Islet of Langerhans (tissue), 1 donor: ENCODE measurements at regions not wholly inside any gene's neighbourhood (a gene's known extent, or its start where the extent isn't known, plus 50 kb on each side); places are given as distances from the start of the nearest gene placed in this dataset.
"Not testable (repeated sequence)": the region's sequence is repeated elsewhere in the genome, so short reads cannot be mapped to it uniquely, and the experiment has no call there.

Source experiments
- FAIRE-seq: peaks from one replicate; lab custom pipeline; 2011; peaks lifted over from hg19 to GRCh38; lab: Jason Lieb, UNC

DNA sequence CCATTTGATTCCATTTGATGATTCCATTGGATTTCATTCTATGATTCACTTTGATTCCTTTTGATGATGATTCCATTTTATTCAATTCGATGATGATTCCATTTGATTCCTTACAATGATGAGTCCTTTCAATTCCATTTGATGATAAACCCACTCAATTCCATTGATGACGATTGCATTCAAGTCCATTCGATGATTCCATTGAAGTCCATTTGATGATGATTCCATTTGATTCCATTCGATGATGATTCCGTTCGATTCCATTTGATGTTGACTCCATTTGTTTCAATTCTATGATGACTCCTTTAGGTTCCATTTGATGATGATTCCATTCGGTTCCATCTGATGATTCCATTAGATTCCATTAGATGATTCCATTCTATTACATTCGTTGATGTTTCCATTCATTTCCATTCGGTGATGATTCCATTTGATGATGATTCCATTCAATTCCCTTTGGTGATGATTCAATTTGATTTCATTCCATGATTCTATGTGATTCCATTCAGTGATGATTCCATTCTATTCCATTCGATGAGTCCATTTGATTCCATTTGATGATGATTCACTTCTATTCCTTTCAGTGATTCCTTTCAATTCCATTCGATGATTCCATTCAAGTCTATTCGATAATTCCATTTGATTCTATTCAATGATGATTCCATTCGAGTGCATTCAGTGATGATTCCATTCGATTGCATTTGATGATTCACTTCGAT lies 1106.0 kb downstream of the RPIA start:
- no peak for FAIRE-seq

DNA sequence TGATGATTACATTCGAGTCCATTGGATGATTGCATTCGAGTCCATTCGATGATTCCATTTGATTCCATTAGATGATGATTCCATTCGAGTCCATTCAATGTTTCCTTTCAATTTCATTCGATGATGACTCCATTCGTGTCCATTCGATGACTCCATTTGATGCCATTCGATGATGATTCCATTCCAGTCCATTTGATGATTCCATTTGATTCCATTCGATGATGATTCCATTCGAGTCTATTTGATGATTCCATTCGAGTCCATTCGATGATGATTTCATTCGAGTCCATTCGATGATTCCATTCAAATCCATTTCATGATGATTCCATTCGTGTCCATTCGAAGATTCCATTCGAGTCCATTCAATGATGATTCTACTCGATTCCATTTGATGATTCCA lies 1109.7 kb downstream of the RPIA start:
- not testable (repeated sequence) for FAIRE-seq

DNA sequence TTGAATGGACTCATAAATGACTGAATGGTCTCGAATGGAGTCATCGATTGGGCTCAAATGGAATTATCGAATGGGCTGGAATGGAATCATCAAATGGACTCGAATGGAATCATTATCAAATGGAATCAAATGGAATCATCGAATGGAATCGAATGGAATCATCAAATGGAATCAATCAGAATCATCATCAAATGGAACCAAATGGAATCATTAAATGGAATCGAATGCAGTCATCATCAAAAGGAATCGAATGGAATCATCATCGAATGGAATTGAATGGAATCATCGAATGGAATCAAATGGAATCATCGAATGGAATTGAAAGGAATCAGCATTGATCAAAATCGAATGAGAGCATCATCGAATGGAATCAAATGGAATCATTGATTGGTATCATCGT lies 1114.9 kb downstream of the RPIA start:
- FAIRE-seq: not testable (repeated sequence)

DNA sequence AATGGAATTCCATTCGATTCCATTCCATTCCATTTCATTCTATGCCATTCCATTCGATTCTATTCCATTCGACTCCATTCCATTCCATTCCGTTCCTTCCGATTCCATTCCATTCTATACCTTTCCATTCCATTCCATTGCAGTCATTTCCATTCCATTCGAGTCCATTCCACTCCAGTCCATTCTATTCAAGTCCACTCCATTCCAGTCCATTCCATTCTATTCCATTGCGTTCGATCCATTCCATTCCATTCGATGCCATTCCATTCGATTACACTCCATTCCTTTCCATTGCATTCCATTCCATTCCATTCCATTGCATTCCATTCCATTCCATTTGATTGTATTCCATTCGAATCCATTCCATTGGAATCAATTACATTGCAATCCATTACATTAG lies 1119.8 kb downstream of the RPIA start:
- FAIRE-seq: no peak

DNA sequence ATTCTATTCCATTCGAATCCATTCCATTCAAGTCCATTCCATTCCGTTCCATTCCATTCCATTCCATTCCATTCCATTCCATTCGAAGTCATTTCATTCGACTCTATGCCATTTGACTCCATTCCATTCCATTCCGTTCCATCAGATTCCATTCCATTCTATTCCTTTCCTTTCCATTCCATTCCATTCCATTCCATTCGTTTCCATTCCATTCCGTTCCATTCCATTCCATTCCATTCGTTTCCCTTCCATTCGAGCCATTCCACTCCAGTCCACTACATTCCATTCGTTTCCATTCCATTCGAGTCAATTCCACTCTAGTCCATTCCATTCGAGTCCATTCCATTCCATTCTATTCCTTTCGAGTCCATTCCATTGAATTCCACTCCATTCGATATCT lies 1120.4 kb downstream of the RPIA start:
- not testable (repeated sequence) for FAIRE-seq

DNA sequence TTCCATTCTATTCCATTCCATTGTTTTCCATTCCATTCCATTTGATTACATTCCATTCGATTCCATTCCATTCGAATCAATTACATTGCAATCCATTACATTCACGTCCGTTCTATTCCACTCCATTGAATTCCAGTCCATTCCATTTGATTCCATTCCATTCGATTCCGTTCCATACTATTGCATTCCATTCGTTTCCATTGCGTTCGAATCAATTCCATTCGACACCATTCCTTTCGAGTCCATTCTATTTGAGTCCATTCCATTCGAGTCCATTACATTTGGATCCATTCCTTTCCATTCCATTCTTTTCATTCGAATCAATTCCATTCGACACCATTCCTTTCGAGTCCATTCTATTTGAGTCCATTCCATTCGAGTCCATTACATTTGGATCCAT lies 1122.9 kb downstream of the RPIA start:
- not testable (repeated sequence) for FAIRE-seq

DNA sequence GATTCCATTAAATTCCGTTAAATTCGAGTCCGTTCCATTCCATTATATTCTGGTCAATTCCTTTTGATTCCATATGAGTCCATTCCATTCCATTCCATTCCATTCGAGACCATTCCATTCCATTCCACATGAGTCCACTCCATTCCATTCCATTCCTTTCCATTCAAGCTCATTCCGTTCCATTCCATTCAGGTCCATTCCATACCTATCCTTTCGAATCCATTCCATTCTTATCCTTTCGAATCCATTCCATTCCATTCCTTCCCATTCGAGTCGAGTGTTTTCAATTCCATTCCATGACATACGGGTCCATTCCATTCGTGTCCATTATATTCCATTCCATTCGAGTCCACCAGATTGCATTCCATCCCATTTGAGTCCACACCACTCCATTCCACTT lies 1127.4 kb downstream of the RPIA start:
- no peak for FAIRE-seq

DNA sequence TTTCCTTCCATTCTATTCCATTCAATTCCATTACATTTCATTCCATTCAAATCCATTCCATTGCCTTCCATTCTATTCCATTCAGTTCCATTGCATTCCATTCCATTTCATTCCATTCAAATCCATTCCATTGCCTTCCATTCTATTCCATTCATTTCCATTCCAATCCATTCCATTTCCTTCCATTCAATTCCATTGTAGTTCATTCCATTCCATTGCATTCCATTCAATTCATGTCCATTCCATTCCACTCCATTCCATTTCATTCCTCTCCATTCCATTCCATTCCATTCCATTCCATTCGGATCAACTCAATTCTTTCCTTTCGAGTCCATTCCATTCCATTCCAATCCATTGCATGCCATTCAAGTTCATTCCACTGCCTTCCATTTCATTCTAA lies 1128.3 kb downstream of the RPIA start:
- FAIRE-seq: no peak

DNA sequence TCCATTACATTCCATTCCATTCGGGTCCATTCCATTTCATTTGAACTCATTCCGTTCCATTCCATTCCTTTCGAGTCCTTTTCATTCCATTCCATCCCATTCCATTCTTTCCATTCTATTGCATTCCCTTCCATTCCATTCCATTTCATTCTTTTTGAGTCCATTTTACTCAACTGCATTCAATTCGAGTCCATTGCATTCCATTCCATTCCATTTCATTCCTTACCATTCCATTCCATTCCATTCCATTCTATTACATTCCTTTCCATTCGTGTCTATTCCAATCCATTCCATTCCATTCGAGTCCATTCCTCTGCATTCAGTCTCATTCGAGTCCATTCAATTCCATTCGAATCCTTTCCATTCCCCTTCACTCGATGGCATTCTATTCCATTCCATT lies 1128.8 kb downstream of the RPIA start:
- no peak for FAIRE-seq

DNA sequence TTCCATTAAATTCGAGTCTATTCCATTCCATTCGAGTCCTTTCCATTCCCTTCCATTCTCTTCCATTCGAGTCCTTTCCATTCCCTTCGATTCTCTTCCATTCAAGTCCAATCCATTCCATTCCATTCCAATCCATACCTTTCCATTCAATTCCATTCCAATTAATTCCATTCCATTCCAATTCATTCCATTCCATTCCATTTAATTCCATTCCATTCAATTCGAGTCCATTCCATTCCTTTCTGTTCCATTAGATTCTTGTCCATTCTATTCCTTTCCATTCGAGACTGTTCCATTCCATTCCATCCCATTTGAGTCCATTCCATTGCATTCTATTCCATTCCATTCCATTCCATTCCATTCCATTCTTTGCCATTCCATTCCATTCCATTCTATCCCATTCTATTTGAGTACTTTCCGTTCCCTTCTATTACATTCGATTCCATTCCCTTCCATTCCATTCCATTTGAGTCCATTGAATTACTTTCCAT lies 1130.0 kb downstream of the RPIA start:
- no peak for FAIRE-seq

DNA sequence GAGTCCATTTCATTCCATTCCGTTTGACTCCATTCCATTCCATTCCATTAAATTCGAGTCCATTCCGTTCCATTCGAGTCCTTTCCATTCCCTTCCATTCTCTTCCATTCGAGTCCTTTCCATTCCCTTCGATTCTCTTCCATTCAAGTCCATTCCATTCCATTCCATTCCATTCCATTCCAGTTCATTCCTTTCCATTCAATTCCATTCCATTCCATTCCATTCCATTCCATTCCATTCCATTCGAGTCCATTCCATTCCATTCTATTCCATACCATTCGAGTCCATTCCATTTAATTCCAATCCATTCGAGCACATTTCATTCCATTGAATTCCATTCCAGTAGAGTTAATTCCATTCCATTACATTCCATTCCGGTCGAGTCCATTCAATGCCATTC lies 1130.9 kb downstream of the RPIA start:
- not testable (repeated sequence) for FAIRE-seq

DNA sequence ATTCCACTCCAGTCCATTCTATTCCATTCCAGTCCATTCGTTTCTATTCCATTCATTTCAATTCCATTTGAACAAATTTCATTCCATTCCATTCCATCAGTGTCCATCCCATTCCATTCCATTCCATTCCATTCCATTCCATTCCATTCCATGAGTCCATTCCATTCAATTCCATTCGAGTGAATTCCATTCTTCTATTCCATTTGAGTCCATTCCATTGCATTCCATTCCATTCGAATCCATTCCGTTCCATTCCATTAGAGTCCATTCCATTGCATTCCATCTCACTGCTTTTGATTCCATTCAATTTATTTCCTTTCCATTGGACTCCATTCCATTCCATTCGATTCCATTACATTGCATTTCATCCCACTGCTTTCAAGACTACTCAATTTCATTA lies 1132.1 kb downstream of the RPIA start:
- no peak for FAIRE-seq

DNA sequence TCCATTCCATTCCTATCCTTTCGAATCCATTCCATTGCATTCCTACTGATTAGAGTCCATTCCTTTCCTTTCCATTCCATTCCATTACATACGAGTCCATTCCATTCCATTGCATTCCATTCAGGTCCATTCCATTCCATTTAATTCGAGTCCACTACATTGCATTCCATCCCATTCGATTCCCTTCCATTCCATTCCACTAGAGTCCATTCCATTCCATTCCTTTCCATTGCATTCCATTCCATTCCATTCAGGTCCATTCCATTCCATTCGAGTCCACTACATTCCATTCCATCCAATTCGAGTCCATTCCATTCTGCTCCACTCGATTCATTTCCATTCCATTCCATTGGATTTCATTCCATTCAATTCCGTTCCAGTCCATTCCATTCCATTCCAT lies 1133.6 kb downstream of the RPIA start:
- FAIRE-seq: no peak

DNA sequence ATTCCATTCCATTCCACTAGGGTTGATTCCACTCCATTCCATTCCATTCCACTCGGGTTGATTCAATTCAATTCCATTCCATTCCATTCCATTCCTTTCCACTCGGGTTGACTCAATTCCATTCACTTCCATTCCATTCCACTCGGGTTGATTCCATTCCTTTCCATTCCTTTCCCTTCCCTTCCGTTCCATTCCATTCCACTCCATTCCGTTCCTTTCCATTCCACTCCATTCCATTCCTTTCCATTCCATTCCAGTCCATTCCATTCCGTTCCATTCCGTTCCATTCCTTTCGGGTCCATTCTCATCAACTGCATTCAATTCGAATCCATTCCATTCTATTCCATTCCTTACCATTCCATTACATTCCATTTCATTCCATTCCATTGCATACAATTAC lies 1135.3 kb downstream of the RPIA start:
- not testable (repeated sequence) for FAIRE-seq

DNA sequence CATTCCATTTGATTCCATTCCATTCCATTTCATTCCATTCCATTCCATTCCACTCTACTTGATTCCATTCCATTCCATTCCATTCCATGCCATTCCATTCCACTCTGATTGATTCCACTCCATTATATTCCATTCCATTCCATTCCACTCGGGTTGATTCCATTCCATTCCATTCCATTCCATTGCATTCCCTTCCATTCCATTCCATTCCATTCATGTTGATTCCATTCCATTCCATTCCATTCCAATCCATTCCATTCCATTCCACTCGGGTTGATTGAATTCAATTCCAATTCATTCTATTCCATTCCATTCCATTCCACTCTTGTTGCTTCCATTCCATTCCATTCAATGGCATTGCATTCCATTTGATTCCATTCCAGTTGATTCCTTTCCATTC lies 1136.4 kb downstream of the RPIA start:
- not testable (repeated sequence) for FAIRE-seq

DNA sequence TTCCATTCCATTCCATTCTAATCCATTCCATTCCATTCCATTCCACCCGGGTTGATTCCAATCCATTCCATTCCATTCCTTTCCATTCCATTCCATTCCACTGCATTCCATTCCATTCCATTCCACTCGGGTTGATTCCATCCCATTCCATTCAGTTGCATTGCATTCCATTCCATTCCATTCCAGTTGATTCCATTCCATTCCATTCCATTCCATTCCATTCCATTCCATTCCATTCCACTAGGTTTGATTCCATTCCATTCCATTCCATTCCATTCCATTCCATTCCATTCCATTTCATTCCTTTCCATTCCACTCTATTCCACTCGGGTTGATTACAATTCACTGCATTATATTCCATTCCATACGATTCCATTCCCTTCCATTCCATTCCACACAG lies 1136.9 kb downstream of the RPIA start:
- FAIRE-seq: not testable (repeated sequence)

DNA sequence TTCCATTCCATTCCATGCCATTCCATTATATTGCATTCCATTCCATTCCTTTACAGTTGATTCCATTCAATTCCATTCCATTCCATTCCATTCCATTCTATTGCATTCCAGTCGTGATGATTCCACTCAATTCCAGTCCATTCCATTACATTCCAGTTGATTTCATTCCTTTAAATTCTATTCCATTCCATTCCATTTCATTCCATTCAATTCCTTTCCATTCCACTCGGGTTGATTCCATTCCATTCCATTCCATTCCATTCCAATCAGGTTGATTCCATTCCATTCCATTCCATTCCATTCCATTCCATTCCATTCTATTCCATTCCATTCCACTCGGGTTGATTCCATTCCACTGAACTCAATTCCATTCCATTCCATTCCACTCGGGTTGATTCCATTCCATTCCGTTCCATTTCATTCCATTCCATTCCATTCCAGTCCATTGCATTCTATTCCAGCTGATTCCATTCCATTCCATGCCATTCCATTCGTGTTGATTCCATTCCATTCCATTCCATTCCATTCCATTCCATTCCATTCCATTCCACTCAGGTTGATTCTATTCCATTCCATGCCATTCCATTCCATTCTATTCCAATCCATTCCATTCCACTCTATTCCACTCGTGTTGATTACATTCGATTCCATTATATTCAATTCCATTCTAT lies 1137.6 kb downstream of the RPIA start:
- not testable (repeated sequence) for FAIRE-seq

DNA sequence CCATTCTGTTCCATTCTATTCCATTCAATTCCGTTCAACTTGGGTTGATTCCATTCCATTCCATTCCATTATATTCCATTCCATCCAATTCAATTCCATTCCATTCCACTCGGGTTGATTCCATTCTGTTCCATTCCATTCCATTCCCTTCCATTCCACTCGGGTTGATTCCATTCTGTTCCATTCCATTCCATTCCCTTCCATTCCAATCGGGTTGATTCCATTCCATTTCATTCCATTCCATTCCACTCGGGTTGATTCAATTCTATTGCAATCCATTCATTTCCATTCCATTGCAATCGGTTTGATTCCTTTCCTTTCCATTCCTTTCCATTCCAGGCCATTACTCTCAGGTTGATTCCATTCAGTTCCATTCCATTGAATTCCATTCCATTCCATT lies 1138.4 kb downstream of the RPIA start:
- FAIRE-seq: no peak

DNA sequence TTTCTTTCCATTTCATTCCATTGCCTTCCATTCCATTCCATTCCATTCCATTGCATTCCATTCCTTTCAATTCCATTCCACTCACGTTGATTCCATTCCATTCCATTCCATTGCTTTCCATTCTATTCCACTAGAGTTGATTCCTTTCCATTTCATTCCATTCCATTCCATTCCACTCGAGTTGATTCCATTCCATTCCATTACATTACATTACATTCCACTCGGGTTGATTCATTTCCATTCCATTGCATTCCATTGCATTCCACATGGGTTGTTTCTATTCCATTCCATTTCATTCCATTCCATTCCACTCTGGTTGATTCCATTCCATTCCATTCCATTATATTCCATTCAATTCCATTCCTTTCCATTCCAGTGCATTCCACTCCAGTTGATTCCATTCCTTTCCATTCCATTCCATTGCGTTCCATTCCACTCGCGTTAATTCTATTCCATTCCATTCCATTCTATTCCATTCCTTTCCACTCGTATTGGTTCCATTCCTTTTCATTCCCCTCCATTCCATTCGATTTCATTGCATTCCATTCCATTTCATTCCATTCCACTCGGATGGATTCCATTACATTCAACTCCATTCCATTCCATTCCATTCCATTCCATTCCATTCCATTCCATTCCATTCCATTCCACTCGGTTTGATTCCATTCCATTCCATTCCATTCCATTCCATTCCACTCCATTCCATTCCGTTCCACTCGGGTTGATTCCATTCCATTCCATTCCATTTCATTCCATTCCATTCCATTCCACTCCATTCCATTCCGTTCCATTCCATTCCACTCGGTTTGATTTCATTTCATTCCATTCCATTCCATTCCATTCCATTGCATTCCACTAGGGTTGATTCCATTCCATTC lies 1139.1 kb downstream of the RPIA start:
- FAIRE-seq: not testable (repeated sequence)

DNA sequence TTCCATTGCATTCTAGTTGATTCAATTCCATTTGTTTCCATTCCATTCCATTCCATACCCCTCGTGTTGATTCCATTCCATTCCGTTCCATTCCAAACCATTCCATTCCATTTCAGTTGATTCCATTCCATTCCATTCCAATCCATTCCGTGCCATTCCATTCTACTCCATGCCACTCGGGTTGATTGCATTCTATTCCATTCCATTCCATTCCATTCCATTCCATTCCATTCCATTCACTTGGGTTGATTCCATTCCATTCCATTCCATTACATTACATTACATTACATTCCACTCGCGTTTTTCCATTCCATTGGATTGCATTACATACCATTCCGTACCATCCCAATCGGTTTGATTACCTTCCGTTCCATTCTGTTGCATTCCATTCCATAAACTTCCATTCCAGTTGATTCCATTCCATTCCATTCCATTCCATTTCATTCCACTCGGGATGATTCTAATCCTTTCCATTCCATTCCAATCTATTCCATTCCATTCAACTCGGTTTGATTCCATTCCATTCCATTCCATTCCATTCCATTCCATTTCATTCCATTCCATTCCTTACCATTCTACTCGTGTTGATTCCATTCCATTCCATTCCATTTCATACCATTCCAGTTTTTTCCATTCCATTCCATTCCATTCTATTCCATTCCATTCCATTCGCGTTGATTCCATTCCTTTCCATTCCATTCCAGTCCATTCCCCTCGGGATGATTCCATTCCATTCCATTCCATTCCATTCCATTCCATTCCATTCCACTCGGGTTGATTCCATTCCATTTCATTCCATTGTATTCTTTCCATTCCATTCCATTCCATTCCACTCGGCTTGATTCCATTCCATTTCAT lies 1140.4 kb downstream of the RPIA start:
- no peak for FAIRE-seq

DNA sequence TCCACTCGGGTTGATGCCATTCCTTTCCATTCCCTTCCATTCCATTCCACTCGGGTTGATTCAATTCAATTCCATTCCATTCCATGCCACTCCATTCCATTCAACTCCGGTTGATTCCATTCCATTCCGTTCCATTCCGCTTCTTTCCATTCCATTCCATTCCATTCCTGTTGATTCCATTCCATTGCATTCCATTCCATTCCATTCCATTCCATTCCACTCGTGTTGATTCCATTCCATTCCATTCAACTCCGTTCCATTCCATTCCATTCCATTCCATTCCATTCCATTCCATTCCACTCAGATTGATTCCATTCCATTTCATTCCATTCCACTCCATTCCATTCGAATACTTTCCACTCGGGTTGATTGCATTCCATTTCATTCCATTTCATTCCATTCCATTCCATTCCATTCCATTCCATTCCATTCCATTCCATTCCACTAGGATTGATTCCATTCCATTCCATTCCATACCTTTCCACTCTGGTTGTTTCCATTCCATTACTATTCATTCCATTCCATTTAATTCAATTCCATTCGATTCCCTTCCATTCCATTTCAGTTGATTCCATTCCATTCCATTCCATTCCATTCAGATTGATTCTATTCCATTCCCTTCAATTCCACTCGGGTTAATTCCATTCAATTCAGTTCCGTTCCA lies 1141.8 kb downstream of the RPIA start:
- no peak for FAIRE-seq

DNA sequence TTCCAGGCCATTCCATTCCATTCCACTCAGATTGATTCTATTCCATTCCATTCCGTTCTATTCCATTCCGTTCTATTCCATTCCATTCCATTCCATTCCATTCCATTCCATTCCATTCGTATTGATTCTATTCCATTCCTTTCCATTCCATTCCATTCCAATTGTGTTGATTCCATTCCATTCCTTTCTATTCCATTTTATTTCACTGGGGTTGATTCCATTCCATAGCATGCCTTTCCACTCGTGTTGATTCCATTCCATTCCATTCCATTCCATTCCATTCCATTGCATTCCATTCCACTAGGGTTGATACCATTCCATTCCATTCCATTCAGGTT lies 1142.3 kb downstream of the RPIA start:
- FAIRE-seq: no peak
